ENCODE measurements at regions not wholly inside any gene's neighbourhood (a gene's known extent, or its start where the extent isn't known, plus 50 kb on each side); places are given as distances from the start of the nearest gene placed in this dataset.

DNA sequence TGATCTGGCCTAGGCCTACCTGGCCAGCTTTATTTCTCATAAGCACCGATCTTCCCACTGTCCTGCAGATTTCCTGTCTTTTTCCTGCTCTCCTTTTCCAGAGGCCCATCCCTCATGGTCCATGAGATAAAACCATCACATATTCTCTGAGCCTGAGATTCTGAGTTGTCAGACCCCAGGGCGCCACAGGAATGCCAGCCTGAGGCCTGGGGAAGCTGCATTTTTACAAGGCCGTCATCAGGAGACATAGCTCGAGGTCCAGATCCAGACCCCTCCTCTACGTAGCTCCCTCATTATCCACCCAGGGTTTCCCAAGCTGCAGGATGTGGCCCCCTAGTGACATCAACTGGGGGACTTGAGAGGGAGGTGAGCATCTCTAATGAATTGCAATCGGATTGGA is 204.3 kb downstream of the ATPSCKMT start (continued):
- TF ChIP-seq, protein P1, sequence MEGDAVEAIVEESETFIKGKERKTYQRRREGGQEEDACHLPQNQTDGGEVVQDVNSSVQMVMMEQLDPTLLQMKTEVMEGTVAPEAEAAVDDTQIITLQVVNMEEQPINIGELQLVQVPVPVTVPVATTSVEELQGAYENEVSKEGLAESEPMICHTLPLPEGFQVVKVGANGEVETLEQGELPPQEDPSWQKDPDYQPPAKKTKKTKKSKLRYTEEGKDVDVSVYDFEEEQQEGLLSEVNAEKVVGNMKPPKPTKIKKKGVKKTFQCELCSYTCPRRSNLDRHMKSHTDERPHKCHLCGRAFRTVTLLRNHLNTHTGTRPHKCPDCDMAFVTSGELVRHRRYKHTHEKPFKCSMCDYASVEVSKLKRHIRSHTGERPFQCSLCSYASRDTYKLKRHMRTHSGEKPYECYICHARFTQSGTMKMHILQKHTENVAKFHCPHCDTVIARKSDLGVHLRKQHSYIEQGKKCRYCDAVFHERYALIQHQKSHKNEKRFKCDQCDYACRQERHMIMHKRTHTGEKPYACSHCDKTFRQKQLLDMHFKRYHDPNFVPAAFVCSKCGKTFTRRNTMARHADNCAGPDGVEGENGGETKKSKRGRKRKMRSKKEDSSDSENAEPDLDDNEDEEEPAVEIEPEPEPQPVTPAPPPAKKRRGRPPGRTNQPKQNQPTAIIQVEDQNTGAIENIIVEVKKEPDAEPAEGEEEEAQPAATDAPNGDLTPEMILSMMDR (IDR thresholded peaks at IDR 0.05 in 2 of 3, conservative IDR thresholded peaks at IDR 0.05 in 1 of 3; ENCODE audit: borderline replicate concordance in 1 of 3, insufficient read depth in 1 of 3, low read depth in 2 of 3, low read length in 2 of 3): no peak
- TF ChIP-seq SIN3A (IDR thresholded peaks at IDR 0.05; ENCODE audit: low read depth): no peak
- no peak for TF ChIP-seq MAX (IDR thresholded peaks at IDR 0.05)
- TF ChIP-seq CEBPB (IDR thresholded peaks at IDR 0.05; ENCODE audit: low read depth): no peak
- TF ChIP-seq SP1 (IDR thresholded peaks at IDR 0.05; ENCODE audit: low read depth): no peak
- TF ChIP-seq FOSL1 (IDR thresholded peaks at IDR 0.05; ENCODE audit: low read depth): no peak
- no peak for TF ChIP-seq YY1 (IDR thresholded peaks at IDR 0.05; ENCODE audit: extremely low read depth, insufficient replicate concordance, low read depth, low read length)
- TF ChIP-seq EZH2 (IDR thresholded peaks at IDR 0.05): no peak

- CTCF ChIA-PET: no interaction called here
- H3K4me3 ChIP-seq (replicated peaks in 1 of 2; ENCODE audit: low read depth in 1 of 2, low read length in 2 of 2): no peak overlapping the region
- H3K9me3 ChIP-seq (ENCODE audit: control insufficient read depth in 1 of 2, insufficient read depth in 1 of 2, low read depth in 1 of 2, low read length in 2 of 2): no peaks in the 10 kb centered on the region
- H3K27ac ChIP-seq (ENCODE audit: low read depth, low read length): no peak overlapping the region
- DNase-seq (ENCODE audit: low read depth, low spot score) (no peak), ATAC-seq (no peak)
- no peaks in the 10 kb centered on the region for H3K4me1 ChIP-seq (ENCODE audit: control insufficient read depth in 1 of 2, insufficient read depth in 2 of 2, low read length in 2 of 2)
- H2AFZ ChIP-seq (ENCODE audit: low read depth, low read length, poor library complexity, severe bottlenecking): no peak overlapping the region
- H3K79me2 ChIP-seq (ENCODE audit: insufficient read depth, low read length): no peaks in the 10 kb centered on the region
- RAD21 ChIA-PET (ENCODE audit: low non-redundant PET in 1 of 2, low total read pairs in 2 of 2, uncharacterized antibody in 2 of 2, unreplicated experiment in 2 of 2): no interaction called here
- POLR2A ChIA-PET: no interaction called here
- H3K9me2 ChIP-seq (ENCODE audit: insufficient read depth): no peaks in the 10 kb centered on the region
- H4K20me1 ChIP-seq (ENCODE audit: insufficient read depth): no peaks in the 10 kb centered on the region
- intact Hi-C loops (cut with micrococcal nuclease): no loop called here
- H3K9ac ChIP-seq (ENCODE audit: low read length): no peak overlapping the region
- H3K4me2 ChIP-seq (ENCODE audit: low read length): no peak overlapping the region
- no peaks in the 10 kb centered on the region for H3K36me3 ChIP-seq (ENCODE audit: control insufficient read depth in 1 of 2, insufficient read depth in 2 of 2, low read length in 2 of 2)
- TF ChIP-seq ELF1 (IDR thresholded peaks at IDR 0.05; ENCODE audit: borderline replicate concordance, low read depth): no peak
- no TSS peak for BruUV-seq (replicated peaks)
- H3K27me3 ChIP-seq (ENCODE audit: insufficient read depth, low read length): no peaks in the 10 kb centered on the region
Observed at GRCh38 chr5:10036136-10036815, 213.4 kb downstream of the ATPSCKMT start.
